ENCODE measurements at regions not wholly inside any gene's neighbourhood (a gene's known extent, or its start where the extent isn't known, plus 50 kb on each side); places are given as distances from the start of the nearest gene placed in this dataset.

GRCh38 chr3:101128001-101128400 is 134.8 kb upstream of the ABI3BP start:
- TF ChIP-seq POLR2AphosphoS5 (IDR thresholded peaks at IDR 0.05; ENCODE audit: borderline replicate concordance, low read depth, low read length) (no peak), EZH2 (IDR thresholded peaks at IDR 0.05) (no peak)

All from SK-N-MC (cell line).